HG03196 (cell line): ENCODE measurements at regions not wholly inside any gene's neighbourhood (a gene's known extent, or its start where the extent isn't known, plus 50 kb on each side); places are given as distances from the start of the nearest gene placed in this dataset.

Experiments used
- ATAC-seq: cut with Tn5 transposase; IDR thresholded peaks from one replicate; pipeline ENCODE4 v1.9.1; 2021; ENCODE audit not compliant: unreplicated experiment

- ATAC-seq = no peak
Measured at GRCh38 chr2:18684206-18685038, 95.1 kb upstream of the NT5C1B start.

- no peak for ATAC-seq
Measured at GRCh38 chr2:18682681-18683080, 93.3 kb upstream of the NT5C1B start.

- no peak for ATAC-seq
Measured at GRCh38 chr2:18677280-18677679, 87.9 kb upstream of the NT5C1B start.

- ATAC-seq = no peak
Measured at GRCh38 chr2:18674309-18674708, 84.9 kb upstream of the NT5C1B start.

- no peak for ATAC-seq
Measured at GRCh38 chr2:18671363-18671762, 82.0 kb upstream of the NT5C1B start.

- no peak for ATAC-seq
Measured at GRCh38 chr2:18668221-18668620, 78.9 kb upstream of the NT5C1B start.

- ATAC-seq = no peak
Measured at GRCh38 chr2:18664421-18664820, 75.1 kb upstream of the NT5C1B start.

GRCh38 chr2:18663861-18664260 is 74.5 kb upstream of the NT5C1B start:
- no peak for ATAC-seq

- no peak for ATAC-seq
Measured at GRCh38 chr2:18662689-18663088, 73.3 kb upstream of the NT5C1B start.

GRCh38 chr2:18659915-18660314 is 70.5 kb upstream of the NT5C1B start:
- no peak for ATAC-seq

GRCh38 chr2:18656048-18656447 is 66.7 kb upstream of the NT5C1B start:
- ATAC-seq = no peak

- no peak for ATAC-seq
Measured at GRCh38 chr2:18651842-18652774, 62.7 kb upstream of the NT5C1B start.

- ATAC-seq = no peak
Measured at GRCh38 chr2:18650221-18650620, 60.9 kb upstream of the NT5C1B start.

GRCh38 chr2:18649502-18650135 is 60.2 kb upstream of the NT5C1B start:
- no peak for ATAC-seq

GRCh38 chr2:18648161-18648560 is 58.8 kb upstream of the NT5C1B start:
- ATAC-seq = no peak

GRCh38 chr2:18647731-18648130 is 58.4 kb upstream of the NT5C1B start:
- ATAC-seq = no peak

- ATAC-seq = no peak
Measured at GRCh38 chr2:18645315-18645714, 55.9 kb upstream of the NT5C1B start.

- no peak for ATAC-seq
Measured at GRCh38 chr2:18644115-18644462, 54.7 kb upstream of the NT5C1B start.

- ATAC-seq = no peak
Measured at GRCh38 chr2:18643326-18644114, 54.2 kb upstream of the NT5C1B start.

GRCh38 chr2:18641823-18642222 is 52.5 kb upstream of the NT5C1B start:
- no peak for ATAC-seq
